Activated CD4-positive, alpha-beta T cell treated with anti-CD3 and anti-CD28 coated beads for 36 hours (primary cell): ENCODE measurements at regions not wholly inside any gene's neighbourhood (a gene's known extent, or its start where the extent isn't known, plus 50 kb on each side); places are given as distances from the start of the nearest gene placed in this dataset.

Experiments
- ATAC-seq: fragments of 200-7000 bp; cut with Tn5 transposase; one replicate; pipeline ENCODE4 v1.10.0; 2021; ENCODE audit warnings: mild to moderate bottlenecking, moderate library complexity
- CTCF ChIA-PET: fragments of 350-600 bp; sonication (Branson Sonifier 250); formaldehyde crosslinking; loops from one replicate; lab custom pipeline; 2021; ENCODE audit warnings: antibody characterized with exemption; lab: Charles Lee
- POLR2A ChIA-PET: fragments of 350-600 bp; sonication (Branson Sonifier 250); formaldehyde crosslinking; loops from one replicate; lab custom pipeline; 2021; ENCODE audit warnings: antibody characterized with exemption, inconsistent platforms; lab: Charles Lee
- DNase-seq: peaks from one replicate; pipeline ENCODE4 v3.0.0-alpha.2; 2020
- H3K27ac Mint-ChIP-seq: one replicate; pipeline ENCODE4 v1.8.0; 2021; ENCODE audit warnings: mixed read lengths
- H3K27me3 Mint-ChIP-seq: one replicate; pipeline ENCODE4 v1.8.0; 2021; ENCODE audit warnings: mixed read lengths
- H3K36me3 Mint-ChIP-seq: one replicate; pipeline ENCODE4 v1.8.0; 2021; ENCODE audit warnings: low read depth, mixed read lengths
- H3K4me1 Mint-ChIP-seq: one replicate; pipeline ENCODE4 v1.8.0; 2021; ENCODE audit warnings: mixed read lengths
- H3K4me3 Mint-ChIP-seq: one replicate; pipeline ENCODE4 v1.8.0; 2021; ENCODE audit warnings: mild to moderate bottlenecking, moderate library complexity, mixed read lengths
- H3K9me3 Mint-ChIP-seq: one replicate; pipeline ENCODE4 v1.8.0; 2021; ENCODE audit warnings: low read depth, mixed read lengths
- intact Hi-C, 2 experiments: fragments of 100-400 bp; cut with DNase I in 1 of 2; cut with micrococcal nuclease in 1 of 2; formaldehyde crosslinking; loops; one replicate each; pipeline versions ENCODE4 v1.14.2 to v1.15.1; 2022 to 2024; cut with DNase I, micrococcal nuclease

DNA sequence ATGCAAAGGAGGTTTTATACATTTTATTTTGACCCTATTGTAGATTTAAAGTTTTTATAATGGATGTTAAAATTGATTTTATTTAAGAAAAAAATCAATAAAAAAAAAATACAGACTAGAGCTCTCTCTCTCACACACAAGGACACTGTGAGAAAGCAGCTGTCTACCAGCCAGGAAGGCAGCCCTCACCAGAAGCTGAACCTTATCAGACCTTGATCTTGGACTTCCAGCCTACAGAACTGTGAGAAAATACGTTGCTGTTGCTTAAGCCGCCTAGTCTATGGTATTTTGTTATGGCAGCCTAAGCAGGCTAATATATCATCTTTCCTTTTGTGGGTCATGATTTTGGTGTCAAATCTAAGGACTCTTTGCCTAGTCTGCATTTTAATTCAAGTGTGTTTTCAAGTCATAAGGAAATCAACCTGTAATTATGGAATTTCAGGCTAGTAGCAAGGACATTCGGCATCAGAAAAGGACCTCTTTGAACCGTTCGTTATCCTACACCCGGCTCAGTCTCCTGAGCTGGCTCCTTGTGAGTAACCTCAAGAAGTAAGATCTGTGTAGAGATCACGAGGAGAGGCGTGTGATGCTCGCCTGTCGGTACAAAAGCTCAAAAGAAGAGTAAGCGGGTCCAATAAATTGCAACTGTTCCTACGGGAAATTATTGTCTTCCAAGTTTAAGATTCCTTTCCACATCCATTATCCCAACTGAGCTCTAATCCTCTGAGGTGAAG is 98.2 kb downstream of the PDCL3 start:
- POLR2A ChIA-PET, result no interaction called here
- peaks cover 6% of the 10 kb centered on the region for H3K4me1 Mint-ChIP-seq
- H3K9me3 Mint-ChIP-seq, result no peaks in the 10 kb centered on the region
- no peak for ATAC-seq
- intact Hi-C loops, result no loop called here
- no peaks in the 10 kb centered on the region for H3K27me3 Mint-ChIP-seq
- CTCF ChIA-PET, result interaction anchor here (0.6 to 1.3 kb wide), 3 partner anchors 16 to 215 kb away, joined by 3 read pairs; no protein-coding TSS in a partner anchor
- no peak for DNase-seq
- H3K4me3 Mint-ChIP-seq, result no peak overlapping the region
- no peak overlapping the region for H3K27ac Mint-ChIP-seq
- H3K36me3 Mint-ChIP-seq, result no peaks in the 10 kb centered on the region

DNA sequence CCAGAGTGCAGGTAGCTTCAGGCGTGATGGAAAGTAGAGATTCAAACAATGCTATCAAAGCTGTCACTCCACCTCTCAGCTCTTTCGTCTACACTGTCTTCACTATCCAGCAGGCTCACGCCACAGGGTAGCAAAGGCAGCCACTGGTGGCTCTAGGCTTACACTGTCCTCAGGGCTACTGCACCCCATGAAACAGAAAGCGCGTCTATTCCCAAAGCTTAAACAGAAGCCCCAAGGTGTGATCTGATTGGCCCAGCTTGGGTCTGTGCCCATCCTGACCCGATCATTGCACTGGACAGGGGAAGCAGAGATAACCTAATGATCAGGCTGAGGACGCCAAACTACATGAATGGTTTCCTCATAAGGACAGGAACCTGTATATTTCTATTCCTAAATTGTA is 100.1 kb downstream of the PDCL3 start:
- Mint-ChIP-seq H3K27ac (no peak overlapping the region), H3K36me3 (no peaks in the 10 kb centered on the region), H3K4me1 (peaks cover 8% of the 10 kb centered on the region), H3K9me3 (no peaks in the 10 kb centered on the region), H3K27me3 (no peaks in the 10 kb centered on the region), H3K4me3 (no peak overlapping the region)
- ATAC-seq (no peak), DNase-seq (no peak)
- intact Hi-C loops, result no loop called here
- ChIA-PET CTCF (interaction anchor here (1.4 kb wide), 1 partner anchor 13 kb away, joined by 5 read pairs; no protein-coding TSS in a partner anchor), POLR2A (no interaction called here)

- ChIA-PET POLR2A (no interaction called here), CTCF (no interaction called here)
- ATAC-seq, result no peak
- intact Hi-C loops, result no loop called here
- no peak for DNase-seq
- Mint-ChIP-seq H3K4me1 (peaks cover 13% of the 10 kb centered on the region), H3K9me3 (no peaks in the 10 kb centered on the region), H3K36me3 (no peaks in the 10 kb centered on the region), H3K27ac (no peak overlapping the region), H3K27me3 (no peaks in the 10 kb centered on the region), H3K4me3 (no peak overlapping the region)
Observed at GRCh38 chr2:100664021-100664755, 101.4 kb downstream of the PDCL3 start.

DNA sequence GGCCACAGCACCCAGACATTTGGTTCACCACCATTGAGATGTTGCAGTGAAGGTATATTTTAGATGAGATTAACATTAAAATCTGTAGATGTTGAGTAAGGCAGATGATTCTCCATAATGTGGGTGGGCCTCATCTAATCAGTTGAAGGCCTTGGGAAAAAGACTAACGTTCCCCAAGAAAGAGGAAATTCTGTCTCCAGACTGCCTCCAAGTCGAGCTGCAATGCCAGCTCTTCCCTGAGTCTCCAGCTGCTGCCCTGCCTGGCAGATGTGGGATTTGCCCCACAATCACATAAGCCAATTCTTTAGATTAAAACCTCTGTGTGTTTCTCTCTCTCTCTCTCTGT is 101.9 kb downstream of the PDCL3 start:
- CTCF ChIA-PET, result no interaction called here
- intact Hi-C loops, result no loop called here
- H3K27ac Mint-ChIP-seq, result no peak overlapping the region

DNA sequence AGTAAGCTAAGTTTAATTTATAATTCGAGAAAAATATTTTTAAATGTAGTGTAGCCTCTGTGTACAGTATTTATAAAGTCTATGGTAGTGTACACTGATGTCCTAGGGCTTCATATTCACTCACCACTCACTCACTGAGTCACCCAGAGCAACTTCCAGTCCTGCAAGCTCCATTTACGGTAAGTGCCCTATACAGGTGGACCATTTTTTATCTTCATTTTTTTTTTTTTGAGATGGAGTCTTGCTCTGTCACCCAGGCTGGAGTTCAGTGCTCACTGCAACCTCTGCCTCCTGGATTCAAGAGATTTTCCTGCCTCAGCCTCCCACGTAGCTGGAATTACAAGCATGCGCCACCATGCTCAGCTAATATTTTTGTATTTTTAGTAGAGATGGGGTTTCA is 104.2 kb downstream of the PDCL3 start:
- no peak for ATAC-seq
- no peak for DNase-seq
- no peaks in the 10 kb centered on the region for H3K9me3 Mint-ChIP-seq
- no peaks in the 10 kb centered on the region for H3K36me3 Mint-ChIP-seq
- H3K4me3 Mint-ChIP-seq, result no peak overlapping the region
- H3K27ac Mint-ChIP-seq, result no peak overlapping the region
- ChIA-PET POLR2A (no interaction called here), CTCF (no interaction called here)
- H3K4me1 Mint-ChIP-seq, result peaks cover 6% of the 10 kb centered on the region
- intact Hi-C loops, result no loop called here
- no peaks in the 10 kb centered on the region for H3K27me3 Mint-ChIP-seq

More for the DNA sequence above, 101.9 kb downstream of the PDCL3 start:
- Mint-ChIP-seq H3K27me3 (no peaks in the 10 kb centered on the region), H3K4me3 (no peak overlapping the region), H3K36me3 (no peaks in the 10 kb centered on the region), H3K4me1 (peaks cover 13% of the 10 kb centered on the region), H3K9me3 (no peaks in the 10 kb centered on the region)
- POLR2A ChIA-PET, result interaction anchor here (0.6 kb wide), 1 partner anchor 74 kb away, joined by 5 read pairs; no protein-coding TSS in a partner anchor
- ATAC-seq (no peak), DNase-seq (no peak)

GRCh38 chr2:100667801-100668200 is 105.0 kb downstream of the PDCL3 start:
- DNase-seq (no peak), ATAC-seq (no peak)
- intact Hi-C loops, result no loop called here
- ChIA-PET CTCF (no interaction called here), POLR2A (no interaction called here)
- Mint-ChIP-seq H3K9me3 (no peaks in the 10 kb centered on the region), H3K27me3 (no peaks in the 10 kb centered on the region), H3K4me3 (no peak overlapping the region), H3K36me3 (no peaks in the 10 kb centered on the region), H3K4me1 (peaks cover 6% of the 10 kb centered on the region), H3K27ac (no peak overlapping the region)

- no peak for ATAC-seq
- Mint-ChIP-seq H3K27me3 (no peaks in the 10 kb centered on the region), H3K27ac (no peak overlapping the region), H3K36me3 (no peaks in the 10 kb centered on the region), H3K4me1 (peaks cover 6% of the 10 kb centered on the region), H3K9me3 (no peaks in the 10 kb centered on the region), H3K4me3 (no peak overlapping the region)
- CTCF ChIA-PET, result interaction anchor here (1.1 kb wide), 1 partner anchor 26 kb away, joined by 3 read pairs; no protein-coding TSS in a partner anchor
- POLR2A ChIA-PET, result no interaction called here
- intact Hi-C loops, result no loop called here
- DNase-seq, result no peak
Observed at GRCh38 chr2:100670232-100670631, 107.4 kb downstream of the PDCL3 start.

DNA sequence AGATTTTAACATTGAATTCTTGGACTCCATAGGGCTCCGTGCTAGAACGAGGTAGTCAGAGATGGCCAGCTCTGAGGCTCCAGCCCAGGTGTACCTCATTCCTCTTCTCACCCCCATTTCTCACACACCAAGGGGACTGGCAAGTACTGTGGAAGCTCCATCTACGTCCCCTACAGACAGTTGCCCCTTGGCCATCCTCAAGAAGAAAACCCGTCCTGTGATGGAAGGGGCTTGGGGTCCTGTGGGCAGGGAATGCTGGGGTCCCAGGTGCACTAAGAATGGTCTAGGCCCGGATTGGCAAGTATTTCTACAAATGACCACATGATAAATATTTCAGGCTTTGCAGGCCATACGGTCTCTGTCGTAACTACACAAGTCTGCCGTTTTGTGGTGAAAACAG is 110.3 kb downstream of the PDCL3 start:
- Mint-ChIP-seq H3K27ac (no peak overlapping the region), H3K4me3 (no peak overlapping the region), H3K36me3 (no peaks in the 10 kb centered on the region), H3K27me3 (no peaks in the 10 kb centered on the region), H3K9me3 (no peaks in the 10 kb centered on the region), H3K4me1 (peaks cover 3% of the 10 kb centered on the region)
- intact Hi-C loops, result no loop called here
- CTCF ChIA-PET, result interaction anchor here (0.7 to 1.0 kb wide), 2 partner anchors 23 to 367 kb away, joined by 3 read pairs; no protein-coding TSS in a partner anchor
- ATAC-seq, result no peak
- POLR2A ChIA-PET, result no interaction called here
- no peak for DNase-seq

DNA sequence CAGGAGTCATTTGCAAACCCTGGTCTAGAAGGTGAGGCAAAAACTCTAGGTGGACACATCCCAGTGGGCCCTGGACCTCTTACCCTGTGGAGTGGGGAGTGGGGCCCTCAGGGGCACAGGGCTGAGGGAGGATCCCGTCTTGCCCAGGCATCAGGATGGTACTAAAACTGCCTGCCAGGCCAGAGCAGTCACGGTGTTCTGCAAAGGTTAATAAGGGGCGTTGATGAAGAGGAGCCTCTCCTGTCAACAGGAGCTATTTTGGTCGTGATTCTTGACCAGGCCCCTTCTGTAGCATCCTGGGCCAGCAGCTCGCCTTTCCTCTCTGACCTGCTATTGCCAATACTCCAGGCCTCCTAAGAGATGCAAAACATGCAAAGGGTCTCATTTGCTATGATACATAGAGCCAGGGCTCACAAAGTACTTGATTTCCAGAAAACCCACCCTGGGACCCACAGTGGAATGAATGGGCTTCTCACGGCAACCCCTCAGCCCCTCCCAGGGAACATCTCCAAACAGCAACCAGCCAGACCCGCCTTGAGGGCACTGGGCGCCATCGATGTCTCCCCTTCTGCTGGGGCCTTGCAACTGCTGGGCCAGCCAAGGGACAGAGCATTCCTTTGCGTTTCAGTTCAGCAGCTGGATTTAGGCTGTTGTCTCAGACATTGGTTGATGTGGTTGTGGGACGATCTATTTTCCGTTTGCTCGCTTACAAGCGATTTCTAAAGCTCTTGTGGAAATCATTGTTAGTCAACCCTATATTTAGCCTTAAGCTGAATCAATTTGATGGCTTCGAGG is 111.1 kb downstream of the PDCL3 start:
- Mint-ChIP-seq H3K9me3 (no peaks in the 10 kb centered on the region), H3K4me1 (no peaks in the 10 kb centered on the region), H3K4me3 (no peak overlapping the region), H3K36me3 (no peaks in the 10 kb centered on the region), H3K27ac (no peak overlapping the region), H3K27me3 (no peaks in the 10 kb centered on the region)
- ChIA-PET CTCF (interaction anchor here (1.0 kb wide), 1 partner anchor 23 kb away, joined by 3 read pairs; no protein-coding TSS in a partner anchor), POLR2A (interaction anchor here (0.8 kb wide), 1 partner anchor 25 kb away, joined by 3 read pairs; no protein-coding TSS in a partner anchor)
- ATAC-seq, result no peak
- DNase-seq, result no peak
- intact Hi-C loops, result no loop called here

- CTCF ChIA-PET, result no interaction called here
- no peak for ATAC-seq
Observed at GRCh38 chr2:100674666-100675065, 111.9 kb downstream of the PDCL3 start.

GRCh38 chr2:100675373-100675772 is 112.6 kb downstream of the PDCL3 start:
- no peak overlapping the region for H3K27ac Mint-ChIP-seq
- CTCF ChIA-PET, result no interaction called here
- H3K4me1 Mint-ChIP-seq, result no peaks in the 10 kb centered on the region
- H3K9me3 Mint-ChIP-seq, result no peaks in the 10 kb centered on the region
- intact Hi-C loops, result no loop called here
- no peak for ATAC-seq
- POLR2A ChIA-PET, result no interaction called here
- no peak for DNase-seq
- H3K4me3 Mint-ChIP-seq, result no peak overlapping the region
- H3K36me3 Mint-ChIP-seq, result no peaks in the 10 kb centered on the region
- no peaks in the 10 kb centered on the region for H3K27me3 Mint-ChIP-seq

More at GRCh38 chr2:100674666-100675065, 111.9 kb downstream of the PDCL3 start:
- Mint-ChIP-seq H3K9me3 (no peaks in the 10 kb centered on the region), H3K27ac (no peak overlapping the region), H3K4me1 (no peaks in the 10 kb centered on the region), H3K36me3 (no peaks in the 10 kb centered on the region), H3K4me3 (no peak overlapping the region), H3K27me3 (no peaks in the 10 kb centered on the region)
- POLR2A ChIA-PET, result no interaction called here
- no peak for DNase-seq
- intact Hi-C loops, result no loop called here
